22Rv1 (cell line): ENCODE measurements at regions not wholly inside any gene's neighbourhood (a gene's known extent, or its start where the extent isn't known, plus 50 kb on each side); places are given as distances from the start of the nearest gene placed in this dataset.

Experiments
- CTCF ChIP-seq: fragments of 450-650 bp; IDR thresholded peaks from 2 replicates; pipeline ENCODE4 v1.5.1; 2017; ENCODE audit warnings: mild to moderate bottlenecking
- ZFX ChIP-seq: fragments of 450-650 bp; IDR thresholded peaks from 2 replicates; pipeline ENCODE4 v1.6.1; 2017; ENCODE audit warnings: antibody characterized with exemption, borderline replicate concordance

- no peak for TF ChIP-seq CTCF
- TF ChIP-seq ZFX: no peak
These were observed 308.9 kb downstream of the GLUD2 start for GRCh38 chrX:121356139-121356849.
